Dedifferentiated amniotic fluid mesenchymal stem cell (primary cell): ENCODE measurements at regions not wholly inside any gene's neighbourhood (a gene's known extent, or its start where the extent isn't known, plus 50 kb on each side); places are given as distances from the start of the nearest gene placed in this dataset.
"Not testable (repeated sequence)": the region's sequence is repeated elsewhere in the genome, so short reads cannot be mapped to it uniquely, and the experiment has no call there.

Experiments
- DNase-seq: peaks from one replicate; pipeline ENCODE4 v3.0.0-alpha.2; 2016; ENCODE audit errors: extremely low spot score

- peak; percentile 16 for DNase-seq
Measured at GRCh38 chr4:118504927-118505326, 152.1 kb upstream of the PRSS12 start.

DNA sequence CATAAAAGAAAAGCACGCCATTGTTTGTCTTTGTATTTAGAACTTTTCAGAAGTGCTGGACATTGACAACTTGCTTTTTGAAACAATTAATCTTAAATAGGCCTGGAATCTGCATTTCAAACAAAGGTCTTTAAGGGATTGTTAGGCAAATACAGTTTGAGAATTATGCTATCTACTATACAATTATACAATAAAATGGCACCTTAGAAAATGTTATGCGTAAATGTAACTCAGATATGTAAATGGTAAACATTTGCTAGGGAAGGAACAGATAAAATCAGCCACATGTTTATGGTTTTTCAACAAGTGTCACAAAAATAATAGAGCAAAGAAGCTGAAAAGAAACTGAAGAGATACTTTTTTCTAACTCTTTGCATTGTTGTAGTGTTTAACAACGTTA, 152.7 kb upstream of the PRSS12 start:
- not testable (repeated sequence) for DNase-seq

GRCh38 chr4:118512870-118513269, 160.1 kb upstream of the PRSS12 start:
- peak; percentile 22 for DNase-seq

DNA sequence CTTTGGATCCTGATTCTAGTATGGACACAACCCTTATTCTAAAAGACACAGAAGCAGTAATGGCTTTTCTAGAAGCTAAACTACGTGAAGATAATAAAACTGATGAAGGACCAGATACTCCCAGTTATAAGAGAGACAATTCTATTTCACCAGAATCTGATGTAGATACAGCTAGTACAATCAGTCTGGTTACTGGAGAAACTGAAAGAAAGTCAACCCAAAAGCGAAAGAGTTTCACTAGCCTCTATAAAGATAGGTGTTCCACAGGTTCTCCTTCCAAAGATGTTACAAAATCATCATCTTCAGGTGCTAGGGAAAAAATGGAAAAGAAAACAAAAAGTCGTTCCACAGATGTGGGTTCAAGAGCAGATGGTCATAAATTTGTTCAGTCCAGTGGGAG, 161.5 kb upstream of the PRSS12 start:
- DNase-seq, result not testable (repeated sequence)

GRCh38 chr4:118516107-118516506, 163.3 kb upstream of the PRSS12 start:
- DNase-seq, result peak; percentile 27

GRCh38 chr4:118530107-118530506, 155.1 kb upstream of the METTL14 start:
- not testable (repeated sequence) for DNase-seq

DNA sequence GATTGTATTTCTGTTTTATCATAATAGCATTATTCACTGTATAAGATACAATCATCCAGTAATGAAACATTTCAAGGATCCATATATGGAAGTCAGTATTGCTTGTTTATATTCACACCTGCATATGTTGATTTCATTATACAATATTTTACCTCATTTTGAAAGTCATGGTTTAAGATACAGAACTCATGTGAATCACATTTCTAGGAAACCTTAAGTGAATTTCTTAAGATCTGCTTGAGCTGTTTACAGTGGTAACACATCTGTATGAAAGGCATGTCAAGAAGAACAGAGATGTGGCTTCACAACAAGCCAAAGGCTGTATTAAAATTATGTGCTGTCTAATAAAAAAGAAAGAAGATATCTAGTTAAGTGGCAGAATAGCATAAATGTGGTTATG, 153.2 kb upstream of the METTL14 start:
- DNase-seq, result not testable (repeated sequence)

GRCh38 chr4:118535788-118536187, 149.4 kb upstream of the METTL14 start:
- DNase-seq, result not testable (repeated sequence)

GRCh38 chr4:118539412-118540077, 145.6 kb upstream of the METTL14 start:
- peak; percentile 51 for DNase-seq

GRCh38 chr4:118556576-118556975, 128.6 kb upstream of the METTL14 start:
- DNase-seq, result not testable (repeated sequence)

GRCh38 chr4:118557298-118557851, 127.8 kb upstream of the METTL14 start:
- peak; percentile 34 for DNase-seq

DNA sequence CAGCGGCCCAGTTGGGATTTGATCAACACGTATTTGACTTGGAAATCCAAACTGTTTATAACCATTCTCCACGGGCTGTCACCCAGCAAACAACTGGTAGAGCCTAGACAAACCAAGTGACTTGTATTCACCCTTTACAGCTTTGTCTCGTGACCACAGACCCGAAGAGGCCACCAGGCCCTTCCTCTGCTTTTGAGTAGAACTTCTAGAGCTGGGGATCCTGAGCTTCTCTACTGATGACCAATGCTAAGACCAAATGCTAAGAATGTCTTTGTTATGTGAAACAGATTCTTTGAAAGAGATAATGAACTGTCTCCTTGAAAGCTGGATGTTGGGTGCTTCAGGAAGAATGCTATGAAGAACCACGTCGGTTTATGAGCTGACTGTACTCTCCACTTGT, 127.0 kb upstream of the METTL14 start:
- not testable (repeated sequence) for DNase-seq

- not testable (repeated sequence) for DNase-seq
Measured at GRCh38 chr4:118561559-118561958, 123.6 kb upstream of the METTL14 start.

- peak; percentile 75 for DNase-seq
Measured at GRCh38 chr4:118566003-118566513, 119.1 kb upstream of the METTL14 start.

DNA sequence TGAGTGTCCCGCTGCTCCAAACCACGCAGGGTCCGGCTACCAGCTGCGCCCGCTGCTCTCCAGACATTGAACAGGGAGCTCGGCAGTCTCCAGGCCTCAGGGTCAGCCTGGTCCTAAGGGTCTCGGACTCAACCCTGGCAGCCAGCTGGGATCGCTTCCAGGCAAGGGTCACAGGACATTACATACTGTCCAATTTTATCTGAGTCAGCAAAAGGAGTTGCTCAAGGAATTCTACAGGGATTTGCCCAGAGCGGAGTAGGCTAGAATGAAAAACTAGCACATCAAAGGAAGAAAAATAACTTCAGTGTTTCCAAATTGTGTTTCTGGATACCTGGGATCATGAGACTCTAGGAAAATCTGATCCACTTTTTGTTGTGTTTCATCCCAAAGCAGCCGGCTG, 112.2 kb upstream of the METTL14 start:
- DNase-seq, result not testable (repeated sequence)

DNA sequence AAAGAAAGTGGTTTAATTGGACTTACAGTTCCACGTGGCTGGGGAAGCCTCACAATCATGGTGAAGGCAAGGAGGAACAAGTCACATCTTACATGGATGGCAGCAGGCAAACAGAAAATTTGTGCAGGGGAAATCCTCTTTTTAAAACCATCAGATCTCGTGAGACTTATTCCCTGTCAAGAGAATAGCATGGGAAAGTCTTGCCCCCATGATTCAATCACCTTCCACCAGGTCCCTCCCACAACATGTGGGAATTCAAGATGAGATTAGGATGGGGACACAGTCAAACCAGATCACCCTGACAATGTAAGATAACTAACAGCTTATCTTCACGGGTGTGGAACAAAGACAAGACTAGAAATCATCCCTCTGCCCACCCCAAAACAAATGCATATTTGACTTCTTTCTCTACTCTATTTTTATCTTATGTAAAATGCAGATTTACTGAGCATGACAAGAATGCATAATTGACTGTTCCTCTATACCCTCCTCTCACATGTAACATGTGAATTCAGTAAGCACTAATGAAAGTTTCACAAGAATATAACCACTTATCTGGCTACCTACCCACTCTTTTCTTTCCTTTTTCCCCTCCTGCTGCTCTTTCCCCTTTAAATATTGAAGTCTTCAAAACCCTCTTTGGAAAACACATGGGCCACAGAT, 110.8 kb upstream of the METTL14 start:
- DNase-seq, result not testable (repeated sequence)

DNA sequence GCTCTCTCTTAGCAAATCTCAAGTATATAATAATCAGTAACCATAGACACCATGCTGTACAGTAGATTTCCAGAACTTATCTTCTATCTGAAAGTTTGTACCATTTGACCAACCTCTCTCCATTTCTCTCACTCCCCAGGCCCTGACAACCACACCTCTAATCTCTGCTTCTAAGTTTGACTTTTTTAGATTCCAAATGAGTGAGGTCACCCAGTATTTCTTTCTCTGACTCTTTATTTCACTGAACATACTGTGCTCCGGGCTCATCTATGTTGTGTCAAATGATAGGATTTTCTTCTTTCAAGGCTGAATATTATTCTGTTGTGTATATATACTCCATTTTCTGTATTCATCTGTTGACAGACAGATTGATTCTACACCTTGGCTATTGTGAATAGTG, 110.1 kb upstream of the METTL14 start:
- DNase-seq, result peak; percentile 20

DNA sequence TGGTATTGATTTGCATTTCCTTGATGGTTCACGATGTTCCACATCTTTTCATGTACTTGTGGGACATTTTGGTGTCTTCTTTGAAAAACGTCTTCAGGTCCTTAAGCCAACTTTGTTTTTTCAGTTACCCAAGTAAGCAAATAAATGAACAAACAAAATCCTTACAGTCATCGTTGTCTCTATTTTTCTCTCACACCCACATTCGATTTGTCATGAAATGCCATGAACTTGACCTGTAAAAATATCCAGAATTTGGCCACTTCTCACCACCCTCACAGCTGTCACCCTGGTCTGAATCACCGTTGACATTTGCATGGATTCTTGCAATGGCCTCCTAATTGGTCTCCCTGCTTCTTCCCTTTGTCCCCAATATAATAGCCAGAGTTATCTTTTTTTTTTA, 109.5 kb upstream of the METTL14 start:
- DNase-seq, result not testable (repeated sequence)

- not testable (repeated sequence) for DNase-seq
Measured at GRCh38 chr4:118576709-118577219, 108.4 kb upstream of the METTL14 start.

DNA sequence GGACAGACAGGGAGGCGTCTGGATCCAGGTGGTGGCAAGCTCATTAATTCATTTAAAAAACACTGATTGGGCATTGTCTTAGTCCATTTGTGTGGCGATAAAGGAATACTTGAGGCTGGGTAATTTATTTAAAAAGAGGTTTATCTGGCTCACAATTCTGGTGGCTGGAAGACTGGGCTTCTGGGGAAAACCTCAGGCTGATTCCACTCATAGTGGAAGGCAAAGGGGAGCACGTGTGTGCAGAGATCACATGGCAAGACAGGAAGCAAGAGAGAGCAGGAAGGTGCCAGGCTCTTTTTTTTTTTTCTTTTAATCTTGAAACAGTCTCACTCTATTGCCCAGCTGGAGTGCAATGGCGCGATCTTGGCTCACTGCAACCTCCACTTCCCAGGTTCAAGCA, 100.2 kb upstream of the METTL14 start:
- no peak for DNase-seq

- no peak for DNase-seq
Measured at GRCh38 chr4:118586357-118586790, 98.8 kb upstream of the METTL14 start.

GRCh38 chr4:118587116-118587831, 97.9 kb upstream of the METTL14 start:
- no peak for DNase-seq
